Frontal cortex (tissue), 3 donors: ENCODE measurements at regions not wholly inside any gene's neighbourhood (a gene's known extent, or its start where the extent isn't known, plus 50 kb on each side); places are given as distances from the start of the nearest gene placed in this dataset.
"Not testable (repeated sequence)": the region's sequence is repeated elsewhere in the genome, so short reads cannot be mapped to it uniquely, and the experiment has no call there.

Source experiments
- DNase-seq, 2 donors: peaks; one replicate each; pipeline ENCODE4 v3.0.0; 2012; ENCODE audit warnings: low spot score in 2 of 2
- FAIRE-seq: peaks from 2 replicates; lab custom pipeline; 2012; peaks lifted over from hg19 to GRCh38; lab: Jason Lieb, UNC
- donor health status: control.
- donor health status: control.
- donor health status: control.

GRCh38 chr6:74369556-74369993 is 673.6 kb downstream of the CD109 start:
- no peak for DNase-seq
- FAIRE-seq = no peak

DNA sequence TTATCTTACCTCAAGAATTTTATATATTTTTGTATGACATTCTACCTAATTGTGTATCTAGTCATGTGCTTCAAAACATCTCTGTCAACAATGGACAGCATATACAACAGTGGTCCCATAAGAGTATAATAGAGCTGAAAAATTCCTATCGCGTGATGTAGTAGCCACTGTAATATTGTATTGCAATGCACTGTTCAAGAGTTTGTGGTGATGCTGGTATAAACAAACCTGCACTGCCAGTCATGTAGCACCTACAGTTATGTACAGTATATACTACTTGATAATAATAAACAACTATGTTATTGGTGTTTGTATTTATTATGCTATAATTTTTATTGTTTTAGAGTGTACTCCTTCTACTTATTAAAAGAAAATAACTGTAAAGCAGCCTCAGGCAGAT is 672.7 kb downstream of the CD109 start:
- DNase-seq (no peak), FAIRE-seq (no peak)

DNA sequence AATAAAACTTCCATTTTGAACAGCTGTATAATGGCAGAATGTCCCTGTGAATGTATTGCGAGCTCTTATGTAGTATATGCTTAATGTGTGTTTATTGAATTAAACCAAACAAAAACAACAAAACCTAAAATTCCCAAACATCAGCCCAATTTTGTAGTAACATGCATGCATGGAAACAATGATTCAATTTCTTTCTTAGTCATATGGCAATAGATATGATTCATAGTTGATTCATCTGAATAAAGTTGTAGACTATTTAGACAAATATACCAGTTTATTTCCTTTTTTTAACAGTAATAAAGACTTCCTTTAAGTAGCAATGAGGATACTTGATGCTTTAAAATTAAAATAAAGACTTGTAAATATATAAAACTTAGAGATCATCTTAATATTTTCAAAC is 670.6 kb downstream of the CD109 start:
- no peak for DNase-seq
- FAIRE-seq = no peak

DNA sequence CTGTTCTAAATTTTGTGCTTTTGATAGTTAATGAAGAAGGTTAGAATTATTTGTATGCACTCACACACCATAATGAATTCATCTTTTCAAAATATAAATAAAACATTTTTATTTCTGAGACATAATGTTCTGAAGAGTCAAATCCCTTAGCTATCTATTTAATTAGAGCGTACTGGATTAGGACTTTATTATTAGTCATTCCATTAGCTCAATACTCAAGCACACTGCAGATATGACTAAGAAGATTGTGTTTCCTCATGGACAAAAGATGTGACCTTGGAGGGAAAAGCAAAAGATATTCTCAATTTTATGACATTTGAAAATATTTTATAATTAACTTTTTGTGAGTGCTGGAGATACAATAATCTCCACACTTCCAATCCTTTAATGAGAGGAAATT is 666.4 kb downstream of the CD109 start:
- FAIRE-seq (no peak), DNase-seq (no peak)

DNA sequence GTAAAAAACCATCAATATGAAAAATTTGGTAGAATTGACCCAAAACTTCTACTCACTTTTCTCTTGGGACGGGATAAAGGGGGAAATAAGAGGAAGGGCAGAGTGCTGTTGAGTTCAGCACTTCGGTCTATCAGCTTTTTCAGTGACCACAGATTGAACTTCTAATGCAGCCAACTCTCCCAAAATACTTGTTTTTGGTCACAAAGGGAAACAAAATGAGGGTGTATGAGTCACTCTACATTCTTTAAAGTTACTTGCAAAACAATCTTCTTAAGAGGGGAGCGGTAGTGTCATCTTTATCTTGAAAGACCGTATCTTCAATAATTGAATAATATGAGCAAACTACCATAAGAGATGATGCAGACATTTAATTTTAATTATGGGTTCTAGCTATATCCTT is 661.3 kb downstream of the CD109 start:
- FAIRE-seq (no peak), DNase-seq (no peak)

GRCh38 chr6:74356391-74356790 is 660.4 kb downstream of the CD109 start:
- FAIRE-seq (peak; percentile 69), DNase-seq (no peak)

GRCh38 chr6:74346936-74347535 is 651.0 kb downstream of the CD109 start:
- DNase-seq (no peak), FAIRE-seq (no peak)

GRCh38 chr6:74343804-74344203 is 647.8 kb downstream of the CD109 start:
- DNase-seq = no peak

DNA sequence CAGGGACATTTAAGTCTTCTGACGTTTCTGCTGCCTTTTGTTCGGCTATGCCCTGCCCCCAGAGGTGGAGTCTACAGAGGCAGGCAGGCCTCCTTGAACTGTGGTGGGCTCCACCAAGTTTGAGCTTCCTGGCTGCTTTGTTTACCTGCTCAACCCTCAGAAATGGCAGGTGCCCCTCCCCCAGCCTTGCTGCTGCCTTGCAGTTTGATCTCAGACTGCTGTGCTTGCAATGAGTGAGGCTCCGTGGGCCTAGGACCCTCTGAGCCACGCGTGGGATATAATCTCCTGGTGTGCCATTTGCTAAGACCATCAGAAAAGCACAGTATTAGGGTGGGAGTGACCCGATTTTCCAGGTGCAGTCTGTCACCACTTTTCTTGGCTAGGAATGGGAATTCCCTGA is 647.3 kb downstream of the CD109 start:
- not testable (repeated sequence) for DNase-seq, FAIRE-seq

More at GRCh38 chr6:74343804-74344203, 647.8 kb downstream of the CD109 start:
- no peak for FAIRE-seq

DNA sequence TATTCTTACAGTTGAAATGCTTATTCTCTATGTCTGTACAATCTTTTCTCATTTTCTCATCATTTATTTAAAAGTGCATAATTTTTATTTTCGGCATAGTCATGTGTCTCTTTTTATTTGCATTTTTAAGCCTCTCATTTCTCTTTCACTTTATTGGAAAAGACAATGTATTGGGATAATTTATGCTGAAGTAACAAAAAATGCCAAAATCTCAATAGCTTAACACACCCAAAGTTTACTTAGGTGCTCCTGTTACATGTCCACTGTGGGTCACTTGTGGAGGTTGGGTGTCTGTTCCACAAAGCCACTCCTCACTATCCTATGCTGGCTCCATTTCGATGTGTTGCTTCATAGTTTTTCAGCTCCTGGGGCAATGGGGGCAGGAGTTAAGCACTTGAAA is 638.7 kb downstream of the CD109 start:
- no peak for DNase-seq
- no peak for FAIRE-seq

- DNase-seq (no peak), FAIRE-seq (no peak)
Observed at GRCh38 chr6:74333406-74333805, 637.4 kb downstream of the CD109 start.

DNA sequence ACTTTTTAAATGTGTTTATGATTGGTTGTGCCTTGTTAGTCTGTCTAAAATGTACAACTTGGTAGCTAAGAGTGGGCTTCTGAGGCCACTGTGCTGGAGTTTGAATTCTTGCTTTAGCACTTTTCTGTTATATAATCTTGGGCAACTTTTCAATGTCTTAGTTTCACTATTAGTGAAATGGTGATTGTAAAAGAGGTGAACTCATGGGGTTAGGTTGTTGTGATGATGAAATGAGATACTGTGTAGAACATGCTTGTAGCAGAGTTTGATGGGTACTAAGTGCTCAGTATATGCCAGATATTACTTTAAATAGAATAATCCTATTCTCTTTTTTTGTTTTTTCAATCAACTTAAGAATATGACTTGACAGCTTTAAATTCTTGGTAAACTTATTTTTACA is 624.7 kb downstream of the CD109 start:
- DNase-seq (no peak), FAIRE-seq (no peak)

GRCh38 chr6:74320074-74320473 is 624.1 kb downstream of the CD109 start:
- DNase-seq (no peak), FAIRE-seq (no peak)

GRCh38 chr6:74319292-74319691 is 623.3 kb downstream of the CD109 start:
- FAIRE-seq (no peak), DNase-seq (no peak)

DNA sequence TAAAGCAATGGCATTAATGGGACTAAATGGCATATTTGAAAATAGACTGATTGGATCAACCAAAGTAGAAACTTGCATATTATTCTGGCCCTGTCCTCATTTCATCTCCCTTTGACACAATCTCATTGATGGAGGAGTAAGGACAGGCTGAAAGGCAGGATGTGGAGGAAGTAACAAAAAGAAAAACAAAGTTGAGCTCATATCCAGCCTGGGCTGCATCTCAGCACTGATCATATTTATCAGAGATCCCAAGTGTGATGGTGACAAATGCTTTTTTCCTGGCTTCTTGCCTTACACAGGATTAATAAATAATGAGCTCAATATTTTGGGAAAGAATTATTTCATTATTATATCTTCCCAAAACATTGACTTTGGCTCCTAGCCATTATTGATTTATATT is 622.7 kb downstream of the CD109 start:
- FAIRE-seq (no peak), DNase-seq (no peak)

GRCh38 chr6:74312081-74312480 is 616.1 kb downstream of the CD109 start:
- no peak for FAIRE-seq
- no peak for DNase-seq

- FAIRE-seq (no peak), DNase-seq (no peak)
Observed at GRCh38 chr6:74311431-74311830, 615.4 kb downstream of the CD109 start.

- DNase-seq (no peak), FAIRE-seq (no peak)
Observed at GRCh38 chr6:74289884-74290283, 593.9 kb downstream of the CD109 start.

- DNase-seq = no peak
- no peak for FAIRE-seq
Observed at GRCh38 chr6:74287932-74288331, 591.9 kb downstream of the CD109 start.

- FAIRE-seq = no peak
- DNase-seq = no peak
Observed at GRCh38 chr6:74287441-74287840, 591.4 kb downstream of the CD109 start.

GRCh38 chr6:74284284-74284683 is 588.3 kb downstream of the CD109 start:
- FAIRE-seq (no peak), DNase-seq (no peak)

DNA sequence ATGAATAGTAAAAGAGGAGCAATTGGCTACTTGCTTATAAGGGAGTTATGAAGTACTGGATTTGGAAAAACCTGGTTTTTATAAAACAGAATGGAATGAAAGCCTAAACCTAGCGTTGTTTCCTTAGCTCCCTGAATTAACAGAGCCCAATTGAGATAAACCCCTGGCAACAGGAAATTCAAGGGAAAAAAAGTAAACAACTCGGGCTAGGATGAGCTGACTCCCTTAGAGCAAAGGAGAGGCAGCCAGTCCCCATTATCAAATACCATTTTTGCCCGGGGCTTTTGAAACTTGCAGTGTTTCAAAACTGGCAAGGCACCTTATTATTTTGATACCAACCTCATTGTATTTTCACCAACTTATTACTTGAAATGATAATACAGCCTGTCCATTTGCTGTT is 587.5 kb downstream of the CD109 start:
- FAIRE-seq (no peak), DNase-seq (no peak)
